Liver (tissue), 3 donors: ENCODE measurements at regions not wholly inside any gene's neighbourhood (a gene's known extent, or its start where the extent isn't known, plus 50 kb on each side); places are given as distances from the start of the nearest gene placed in this dataset.

Experiments used
- JUND ChIP-seq, 2 donors: IDR thresholded peaks; 2 replicates each; pipeline ENCODE4 v1.6.1; 2016; ENCODE audit warnings: antibody characterized with exemption in 2 of 2
- MAX ChIP-seq: IDR thresholded peaks from 2 replicates; pipeline ENCODE4 v1.6.1; 2016; ENCODE audit warnings: antibody characterized with exemption
- TAF1 ChIP-seq: conservative IDR thresholded peaks from 2 replicates; pipeline ENCODE4 v1.6.1; 2016; ENCODE audit warnings: antibody characterized with exemption, mild to moderate bottlenecking
- YY1 ChIP-seq: IDR thresholded peaks from 2 replicates; pipeline ENCODE4 v1.6.1; 2016; ENCODE audit warnings: antibody characterized with exemption, mild to moderate bottlenecking
- TF ChIP-seq, protein P1 (sequence below): fragments of 150-350 bp; IDR thresholded peaks from 2 replicates; pipeline ENCODE4 v1.5.1; 2017; ENCODE audit warnings: improper control_type of control experiment, low read depth, low read length; ENCODE audit not compliant: missing input control
- donor health status: healthy.
- donor health status: healthy.

- no peak for TF ChIP-seq MAX
- no peak for TF ChIP-seq JUND (IDR thresholded peaks at IDR 0.05)
- no peak for TF ChIP-seq YY1
- TF ChIP-seq, protein P1, sequence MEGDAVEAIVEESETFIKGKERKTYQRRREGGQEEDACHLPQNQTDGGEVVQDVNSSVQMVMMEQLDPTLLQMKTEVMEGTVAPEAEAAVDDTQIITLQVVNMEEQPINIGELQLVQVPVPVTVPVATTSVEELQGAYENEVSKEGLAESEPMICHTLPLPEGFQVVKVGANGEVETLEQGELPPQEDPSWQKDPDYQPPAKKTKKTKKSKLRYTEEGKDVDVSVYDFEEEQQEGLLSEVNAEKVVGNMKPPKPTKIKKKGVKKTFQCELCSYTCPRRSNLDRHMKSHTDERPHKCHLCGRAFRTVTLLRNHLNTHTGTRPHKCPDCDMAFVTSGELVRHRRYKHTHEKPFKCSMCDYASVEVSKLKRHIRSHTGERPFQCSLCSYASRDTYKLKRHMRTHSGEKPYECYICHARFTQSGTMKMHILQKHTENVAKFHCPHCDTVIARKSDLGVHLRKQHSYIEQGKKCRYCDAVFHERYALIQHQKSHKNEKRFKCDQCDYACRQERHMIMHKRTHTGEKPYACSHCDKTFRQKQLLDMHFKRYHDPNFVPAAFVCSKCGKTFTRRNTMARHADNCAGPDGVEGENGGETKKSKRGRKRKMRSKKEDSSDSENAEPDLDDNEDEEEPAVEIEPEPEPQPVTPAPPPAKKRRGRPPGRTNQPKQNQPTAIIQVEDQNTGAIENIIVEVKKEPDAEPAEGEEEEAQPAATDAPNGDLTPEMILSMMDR, result no peak
- no peak for TF ChIP-seq TAF1
These were observed 365.2 kb downstream of the PRDM5 start for GRCh38 chr4:120557372-120557771.
